ENCODE measurements at regions not wholly inside any gene's neighbourhood (a gene's known extent, or its start where the extent isn't known, plus 50 kb on each side); places are given as distances from the start of the nearest gene placed in this dataset.

- no peak for TF ChIP-seq POLR2A (IDR thresholded peaks at IDR 0.05)
- TF ChIP-seq, protein P1, sequence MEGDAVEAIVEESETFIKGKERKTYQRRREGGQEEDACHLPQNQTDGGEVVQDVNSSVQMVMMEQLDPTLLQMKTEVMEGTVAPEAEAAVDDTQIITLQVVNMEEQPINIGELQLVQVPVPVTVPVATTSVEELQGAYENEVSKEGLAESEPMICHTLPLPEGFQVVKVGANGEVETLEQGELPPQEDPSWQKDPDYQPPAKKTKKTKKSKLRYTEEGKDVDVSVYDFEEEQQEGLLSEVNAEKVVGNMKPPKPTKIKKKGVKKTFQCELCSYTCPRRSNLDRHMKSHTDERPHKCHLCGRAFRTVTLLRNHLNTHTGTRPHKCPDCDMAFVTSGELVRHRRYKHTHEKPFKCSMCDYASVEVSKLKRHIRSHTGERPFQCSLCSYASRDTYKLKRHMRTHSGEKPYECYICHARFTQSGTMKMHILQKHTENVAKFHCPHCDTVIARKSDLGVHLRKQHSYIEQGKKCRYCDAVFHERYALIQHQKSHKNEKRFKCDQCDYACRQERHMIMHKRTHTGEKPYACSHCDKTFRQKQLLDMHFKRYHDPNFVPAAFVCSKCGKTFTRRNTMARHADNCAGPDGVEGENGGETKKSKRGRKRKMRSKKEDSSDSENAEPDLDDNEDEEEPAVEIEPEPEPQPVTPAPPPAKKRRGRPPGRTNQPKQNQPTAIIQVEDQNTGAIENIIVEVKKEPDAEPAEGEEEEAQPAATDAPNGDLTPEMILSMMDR (IDR thresholded peaks at IDR 0.05): no peak
- DNase-seq: peak; percentile 22 to 79 (median 53)
- intact Hi-C loops (cut with DNase I): no loop called here
- no peaks in the 10 kb centered on the region for H3K36me3 ChIP-seq (replicated peaks in 1 of 2)
- no peak overlapping the region for H3K4me3 ChIP-seq
- H3K27ac ChIP-seq: no peak overlapping the region
- H3K4me1 ChIP-seq (replicated peaks in 1 of 2): no peaks in the 10 kb centered on the region
- no peaks in the 10 kb centered on the region for H3K9me3 ChIP-seq (replicated peaks in 1 of 3)
- H3K27me3 ChIP-seq: no peaks in the 10 kb centered on the region
Observed at GRCh38 chr10:78700413-78700812, 368.4 kb upstream of the ZMIZ1 start.

DNA sequence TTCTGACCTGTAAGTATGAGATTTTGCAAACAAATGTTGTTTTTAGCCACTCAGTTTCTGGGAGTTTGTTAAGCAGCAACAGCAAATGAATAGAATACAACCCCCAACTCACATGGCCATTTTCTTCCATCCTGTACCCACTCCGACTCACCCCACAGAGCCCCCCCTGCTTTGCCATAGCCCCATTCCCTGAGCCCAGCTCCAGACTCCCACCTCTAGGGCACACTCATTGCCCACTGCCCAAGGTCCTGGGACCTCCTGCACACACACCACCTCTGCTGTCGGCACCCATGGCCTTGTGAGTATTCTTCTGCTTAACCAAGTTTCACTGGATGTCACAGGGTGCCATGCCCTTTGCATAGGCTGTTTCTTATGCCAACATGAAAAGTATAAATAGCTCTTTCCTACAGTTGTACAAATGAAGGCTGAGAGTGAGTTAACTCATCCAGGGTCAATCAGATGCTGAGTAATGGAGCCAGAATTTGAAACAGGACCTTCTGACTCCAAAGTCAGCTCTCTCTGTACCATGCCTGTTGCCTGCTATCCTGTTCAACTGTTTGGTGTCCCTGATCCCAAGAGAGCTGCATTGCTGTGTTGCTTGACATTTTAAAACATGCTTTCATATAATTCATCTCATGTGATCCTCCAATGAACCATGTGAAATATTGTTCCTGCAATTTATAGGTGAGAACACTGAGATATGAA is 367.8 kb upstream of the ZMIZ1 start:
- Histone ChIP-seq H3K4me3 (no peak overlapping the region), H3K27me3 (no peaks in the 10 kb centered on the region), H3K27ac (no peak overlapping the region), H3K9me3 (replicated peaks in 1 of 3) (no peaks in the 10 kb centered on the region), H3K4me1 (replicated peaks in 1 of 2) (no peaks in the 10 kb centered on the region), H3K36me3 (replicated peaks in 1 of 2) (no peaks in the 10 kb centered on the region)
- WGBS, 4 donors: 71 to 95% (median 90%) methylated on average over 2 of the region's 2 CpGs
- peak in 1 of 7 donors; percentile 17 for DNase-seq
- intact Hi-C loops (cut with DNase I): no loop called here
- no peak for TF ChIP-seq POLR2A (IDR thresholded peaks at IDR 0.05)
- TF ChIP-seq, protein P1 (IDR thresholded peaks at IDR 0.05): no peak

- H3K9me3 ChIP-seq (replicated peaks in 1 of 3): no peaks in the 10 kb centered on the region
- 93 to 98% (median 96%) methylated on average over 8 of the region's 8 CpGs for WGBS, 4 donors
- TF ChIP-seq, protein P1 (IDR thresholded peaks at IDR 0.05): no peak
- TF ChIP-seq POLR2A (IDR thresholded peaks at IDR 0.05): no peak
- peak in 1 of 7 donors; percentile 13 for DNase-seq
- H3K4me1 ChIP-seq (replicated peaks in 1 of 2): no peaks in the 10 kb centered on the region
- H3K27ac ChIP-seq: no peak overlapping the region
- no peaks in the 10 kb centered on the region for H3K27me3 ChIP-seq
- no peak overlapping the region for H3K4me3 ChIP-seq
- H3K36me3 ChIP-seq (replicated peaks in 1 of 2): no peaks in the 10 kb centered on the region
- intact Hi-C loops (cut with DNase I): no loop called here
Observed at GRCh38 chr10:78702186-78702585, 366.6 kb upstream of the ZMIZ1 start.

- 73 to 94% (median 79%) methylated on average over 6 of the region's 6 CpGs for WGBS, 4 donors
- Histone ChIP-seq H3K36me3 (replicated peaks in 1 of 2) (no peaks in the 10 kb centered on the region), H3K4me1 (replicated peaks in 1 of 2) (no peaks in the 10 kb centered on the region), H3K4me3 (no peak overlapping the region), H3K27ac (no peak overlapping the region), H3K27me3 (no peaks in the 10 kb centered on the region), H3K9me3 (replicated peaks in 1 of 3) (no peaks in the 10 kb centered on the region)
- intact Hi-C loops (cut with DNase I): no loop called here
- no peak for DNase-seq
- no peak for TF ChIP-seq POLR2A (IDR thresholded peaks at IDR 0.05)
- TF ChIP-seq, protein P1 (IDR thresholded peaks at IDR 0.05): no peak
Observed at GRCh38 chr10:78702876-78703275, 365.9 kb upstream of the ZMIZ1 start.
